HG03095 (cell line): ENCODE measurements at regions not wholly inside any gene's neighbourhood (a gene's known extent, or its start where the extent isn't known, plus 50 kb on each side); places are given as distances from the start of the nearest gene placed in this dataset.

Experiments
- ATAC-seq: cut with Tn5 transposase; IDR thresholded peaks from one replicate; pipeline ENCODE4 v1.9.1; 2021; ENCODE audit warnings: moderate library complexity; ENCODE audit not compliant: unreplicated experiment

DNA sequence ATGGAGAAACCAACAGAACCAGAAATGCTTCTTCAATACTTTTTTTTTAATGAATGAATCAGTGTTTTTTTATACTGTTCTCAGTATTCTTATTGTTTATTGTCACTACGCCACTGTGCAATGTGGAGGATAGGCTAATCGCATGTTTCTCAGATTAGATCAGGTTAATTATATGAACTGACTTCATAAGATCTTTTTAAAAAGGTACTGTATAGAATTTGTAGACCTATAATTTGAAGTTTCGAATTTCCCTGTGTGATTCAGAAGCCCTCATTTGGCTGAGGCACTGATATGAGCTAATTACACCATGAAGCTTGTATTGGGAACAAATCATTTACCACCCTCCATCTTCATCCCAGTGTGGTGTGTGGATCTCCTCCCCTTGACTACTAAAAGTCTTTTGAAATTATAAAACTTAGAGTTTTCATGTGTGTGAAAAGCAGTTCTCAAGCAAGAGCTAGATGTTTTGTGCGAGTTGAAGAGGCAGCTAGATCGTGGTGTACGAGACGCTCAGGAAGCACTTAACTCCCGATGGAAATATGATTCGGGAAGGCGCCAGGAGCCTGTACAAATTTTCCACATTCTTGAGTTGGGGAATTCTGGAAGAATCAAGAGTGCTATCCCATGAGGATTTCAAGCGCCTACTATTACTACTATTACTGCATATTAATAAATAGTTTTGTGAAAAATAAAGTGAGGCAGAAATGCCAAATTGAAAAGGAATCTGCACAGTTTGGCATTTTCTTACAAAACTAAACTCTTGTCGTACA, 52.1 kb upstream of the KCNE2 start:
- no peak for ATAC-seq

DNA sequence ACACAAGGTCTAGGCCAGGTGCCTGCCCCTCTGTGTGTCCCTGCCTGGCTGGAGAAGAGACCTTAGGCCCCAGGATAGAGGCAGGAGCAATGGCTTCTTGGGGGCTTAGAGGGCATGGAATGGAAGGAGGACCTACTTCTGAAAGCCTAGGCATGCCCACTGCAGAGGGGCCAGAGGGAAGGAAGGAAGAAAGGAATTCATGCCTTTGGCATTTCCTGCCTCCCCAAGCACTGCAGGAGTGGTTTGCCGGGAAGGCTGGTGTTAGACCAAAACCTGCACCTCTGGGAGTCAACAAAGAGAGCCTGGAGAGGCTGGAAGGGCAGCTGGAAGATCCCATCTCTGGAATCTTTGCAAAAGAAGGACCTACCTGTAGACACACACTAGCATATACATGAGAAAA, 50.7 kb upstream of the KCNE2 start:
- ATAC-seq, result no peak
